Fibroblast of lung (primary cell): ENCODE measurements at regions not wholly inside any gene's neighbourhood (a gene's known extent, or its start where the extent isn't known, plus 50 kb on each side); places are given as distances from the start of the nearest gene placed in this dataset.
A peak's percentile ranks its signal among the peaks of the same experiment; 100 is the strongest.

ENCODE experiments used
- DNase-seq, 2 donors: peaks; one replicate each; pipeline versions ENCODE4 v3.0.0 to v3.0.0-alpha.2; 2010; ENCODE audit warnings: low read depth in 2 of 2
- H2AFZ ChIP-seq: 2 replicates; pipeline ENCODE4 v1.5.1; 2012; ENCODE audit warnings: low read length, control low read depth, inconsistent platforms
- H3K27ac ChIP-seq: 2 replicates; pipeline ENCODE4 v1.5.1; 2011; ENCODE audit warnings: low read length, control low read depth; ENCODE audit not compliant: insufficient read depth
- H3K27me3 ChIP-seq: 2 replicates; pipeline ENCODE4 v1.5.1; 2011; ENCODE audit warnings: mild to moderate bottlenecking, low read length; ENCODE audit not compliant: control insufficient read depth, insufficient read depth
- H3K36me3 ChIP-seq: 2 replicates; pipeline ENCODE4 v1.5.1; 2011; ENCODE audit warnings: low read length; ENCODE audit not compliant: control insufficient read depth, insufficient read depth
- H3K4me1 ChIP-seq: 2 replicates; pipeline ENCODE4 v1.5.1; 2011; ENCODE audit warnings: low read length; ENCODE audit not compliant: control insufficient read depth, insufficient read depth; ENCODE audit errors: extremely low read depth
- H3K4me2 ChIP-seq: 2 replicates; pipeline ENCODE4 v1.5.1; 2011; ENCODE audit warnings: low read length, control low read depth; ENCODE audit not compliant: insufficient read depth; ENCODE audit errors: extremely low read depth
- H3K4me3 ChIP-seq, 4 experiments: fragments of 200-600 bp in 1 of 4; sonication (generic) in 1 of 4; replicated peaks in 1 of 4; 2 replicates each; pipeline ENCODE4 v1.5.1; 2011 to 2016; ENCODE audit warnings: low read length in 4 of 4, low read depth in 3 of 4, mild to moderate bottlenecking in 3 of 4, control low read depth in 2 of 4, inconsistent platforms in 1 of 4, mixed read lengths in 1 of 4; ENCODE audit not compliant: insufficient read depth in 1 of 4; ENCODE audit errors: control extremely low read depth in 1 of 4
- H3K79me2 ChIP-seq: 2 replicates; pipeline ENCODE4 v1.5.1; 2012; ENCODE audit warnings: mild to moderate bottlenecking, low read length, inconsistent platforms; ENCODE audit not compliant: control insufficient read depth, insufficient read depth
- H3K9ac ChIP-seq: 2 replicates; pipeline ENCODE4 v1.5.1; 2011; ENCODE audit warnings: mild to moderate bottlenecking, low read length, control low read depth; ENCODE audit not compliant: insufficient read depth
- H3K9me3 ChIP-seq: 2 replicates; pipeline ENCODE4 v1.5.1; 2012; ENCODE audit warnings: low read depth, low read length; ENCODE audit not compliant: control insufficient read depth, insufficient read depth
- H4K20me1 ChIP-seq: 2 replicates; pipeline ENCODE4 v1.5.1; 2011; ENCODE audit warnings: low read length; ENCODE audit not compliant: control insufficient read depth, insufficient read depth; ENCODE audit errors: extremely low read depth
- CTCF ChIP-seq, 2 donors: IDR thresholded peaks in 1 of 2; conservative IDR thresholded peaks in 1 of 2; 1 replicate in 1 of 2; 2 replicates in 1 of 2; pipeline ENCODE4 v1.5.1; 2011 to 2012; ENCODE audit warnings: low read length in 2 of 2, control low read depth in 1 of 2, inconsistent platforms in 1 of 2, low read depth in 1 of 2, mild to moderate bottlenecking in 1 of 2
- EZH2 ChIP-seq: IDR thresholded peaks from 2 replicates; pipeline ENCODE4 v1.5.1; 2012; ENCODE audit warnings: low read length, control low read depth, mild to moderate bottlenecking; ENCODE audit errors: missing control alignments

- Histone ChIP-seq H3K27ac (no peak overlapping the region), H3K27me3 (no peaks in the 10 kb centered on the region), H3K9ac (no peak overlapping the region), H3K36me3 (no peaks in the 10 kb centered on the region), H3K79me2 (no peaks in the 10 kb centered on the region), H3K4me2 (no peak overlapping the region), H3K9me3 (no peaks in the 10 kb centered on the region), H4K20me1 (no peaks in the 10 kb centered on the region), H3K4me1 (no peaks in the 10 kb centered on the region), H3K4me3 (no peak overlapping the region), H2AFZ (no peak overlapping the region)
- no peak for TF ChIP-seq CTCF (conservative IDR thresholded peaks at IDR 0.05 in 1 of 2, IDR thresholded peaks at IDR 0.05 in 1 of 2; ENCODE audit: low read depth in 1 of 2, low read length in 2 of 2)
- no peak for TF ChIP-seq EZH2
- DNase-seq: no peak
Observed at GRCh38 chr7:52018680-52019054, 702.1 kb upstream of the COBL start.

GRCh38 chr7:52017802-52018679 is 701.4 kb upstream of the COBL start:
- DNase-seq: no peak
- Histone ChIP-seq H3K4me1 (no peaks in the 10 kb centered on the region), H3K79me2 (no peaks in the 10 kb centered on the region), H4K20me1 (no peaks in the 10 kb centered on the region), H3K9me3 (no peaks in the 10 kb centered on the region), H3K4me2 (no peak overlapping the region), H3K27me3 (no peaks in the 10 kb centered on the region), H3K36me3 (no peaks in the 10 kb centered on the region), H3K27ac (no peak overlapping the region), H3K4me3 (no peak overlapping the region), H2AFZ (no peak overlapping the region), H3K9ac (no peak overlapping the region)
- TF ChIP-seq CTCF (conservative IDR thresholded peaks at IDR 0.05 in 1 of 2, IDR thresholded peaks at IDR 0.05 in 1 of 2; ENCODE audit: low read depth in 1 of 2, low read length in 2 of 2) (peak in 1 of 2 donors; percentile 16), EZH2 (no peak)

- H3K27ac ChIP-seq: no peak overlapping the region
- TF ChIP-seq CTCF (conservative IDR thresholded peaks at IDR 0.05 in 1 of 2, IDR thresholded peaks at IDR 0.05 in 1 of 2; ENCODE audit: low read depth in 1 of 2, low read length in 2 of 2) (no peak), EZH2 (no peak)
- H3K9ac ChIP-seq: no peak overlapping the region
- no peak overlapping the region for H3K4me2 ChIP-seq
- no peaks in the 10 kb centered on the region for H3K27me3 ChIP-seq
- H3K4me1 ChIP-seq: no peaks in the 10 kb centered on the region
- H4K20me1 ChIP-seq: no peaks in the 10 kb centered on the region
- H3K9me3 ChIP-seq: no peaks in the 10 kb centered on the region
- H3K36me3 ChIP-seq: no peaks in the 10 kb centered on the region
- no peaks in the 10 kb centered on the region for H3K79me2 ChIP-seq
- DNase-seq: peak in 1 of 2 donors; percentile 10
- no peak overlapping the region for H2AFZ ChIP-seq
- H3K4me3 ChIP-seq: no peak overlapping the region
Observed at GRCh38 chr7:52009181-52009580, 692.6 kb upstream of the COBL start.
